ENCODE measurements at regions not wholly inside any gene's neighbourhood (a gene's known extent, or its start where the extent isn't known, plus 50 kb on each side); places are given as distances from the start of the nearest gene placed in this dataset.

GRCh38 chr20:60256811-60257210, 298.6 kb downstream of the CDH26 start:
- Histone ChIP-seq H3K4me1 (ENCODE audit: control insufficient read depth, insufficient read depth, low read length) (peaks cover 15% of the 10 kb centered on the region), H3K4me3 (ENCODE audit: low read length) (no peak overlapping the region), H3K27me3 (ENCODE audit: control insufficient read depth, insufficient read depth, low read length) (peaks cover 14% of the 10 kb centered on the region), H3K36me3 (ENCODE audit: insufficient read depth, low read length) (no peaks in the 10 kb centered on the region), H3K9me3 (replicated peaks; ENCODE audit: low read length) (no peaks in the 10 kb centered on the region), H3K4me2 (ENCODE audit: low read length) (no peak overlapping the region), H3K9ac (ENCODE audit: low read depth, low read length) (no peak overlapping the region)

GRCh38 chr20:60257671-60258070, 299.4 kb downstream of the CDH26 start:
- Histone ChIP-seq H3K9ac (ENCODE audit: low read depth, low read length) (no peak overlapping the region), H3K9me3 (replicated peaks; ENCODE audit: low read length) (no peaks in the 10 kb centered on the region), H3K27me3 (ENCODE audit: control insufficient read depth, insufficient read depth, low read length) (peaks cover 14% of the 10 kb centered on the region), H3K4me3 (ENCODE audit: low read length) (no peak overlapping the region), H3K4me2 (ENCODE audit: low read length) (no peak overlapping the region), H3K36me3 (ENCODE audit: insufficient read depth, low read length) (no peaks in the 10 kb centered on the region), H3K4me1 (ENCODE audit: control insufficient read depth, insufficient read depth, low read length) (peaks cover 15% of the 10 kb centered on the region)

GRCh38 chr20:60258255-60258863, 300.1 kb downstream of the CDH26 start:
- Histone ChIP-seq H3K27me3 (ENCODE audit: control insufficient read depth, insufficient read depth, low read length) (peaks cover 14% of the 10 kb centered on the region), H3K4me2 (ENCODE audit: low read length) (no peak overlapping the region), H3K9me3 (replicated peaks; ENCODE audit: low read length) (no peaks in the 10 kb centered on the region), H3K4me1 (ENCODE audit: control insufficient read depth, insufficient read depth, low read length) (peaks cover 15% of the 10 kb centered on the region), H3K4me3 (ENCODE audit: low read length) (no peak overlapping the region), H3K9ac (ENCODE audit: low read depth, low read length) (no peak overlapping the region), H3K36me3 (ENCODE audit: insufficient read depth, low read length) (no peaks in the 10 kb centered on the region)

GRCh38 chr20:60261333-60261732, 303.1 kb downstream of the CDH26 start:
- Histone ChIP-seq H3K9me3 (replicated peaks; ENCODE audit: low read length) (no peaks in the 10 kb centered on the region), H3K4me1 (ENCODE audit: control insufficient read depth, insufficient read depth, low read length) (no peaks in the 10 kb centered on the region), H3K4me2 (ENCODE audit: low read length) (no peak overlapping the region), H3K27me3 (ENCODE audit: control insufficient read depth, insufficient read depth, low read length) (peaks cover 34% of the 10 kb centered on the region), H3K9ac (ENCODE audit: low read depth, low read length) (no peak overlapping the region), H3K4me3 (ENCODE audit: low read length) (no peak overlapping the region), H3K36me3 (ENCODE audit: insufficient read depth, low read length) (no peaks in the 10 kb centered on the region)

GRCh38 chr20:60262967-60263603, 304.9 kb downstream of the CDH26 start:
- H3K4me3 ChIP-seq (ENCODE audit: low read length): no peak overlapping the region
- peaks cover 41% of the 10 kb centered on the region for H3K27me3 ChIP-seq (ENCODE audit: control insufficient read depth, insufficient read depth, low read length)
- H3K9me3 ChIP-seq (replicated peaks; ENCODE audit: low read length): no peaks in the 10 kb centered on the region
- H3K4me2 ChIP-seq (ENCODE audit: low read length): no peak overlapping the region
- no peaks in the 10 kb centered on the region for H3K4me1 ChIP-seq (ENCODE audit: control insufficient read depth, insufficient read depth, low read length)
- H3K9ac ChIP-seq (ENCODE audit: low read depth, low read length): no peak overlapping the region
- no peaks in the 10 kb centered on the region for H3K36me3 ChIP-seq (ENCODE audit: insufficient read depth, low read length)

- Histone ChIP-seq H3K27me3 (ENCODE audit: control insufficient read depth, insufficient read depth, low read length) (peaks cover 42% of the 10 kb centered on the region), H3K9ac (ENCODE audit: low read depth, low read length) (no peak overlapping the region), H3K4me1 (ENCODE audit: control insufficient read depth, insufficient read depth, low read length) (no peaks in the 10 kb centered on the region), H3K36me3 (ENCODE audit: insufficient read depth, low read length) (no peaks in the 10 kb centered on the region), H3K9me3 (replicated peaks; ENCODE audit: low read length) (no peaks in the 10 kb centered on the region), H3K4me2 (ENCODE audit: low read length) (no peak overlapping the region), H3K4me3 (ENCODE audit: low read length) (no peak overlapping the region)
Observed at GRCh38 chr20:60263725-60264709, 305.8 kb downstream of the CDH26 start.

- Histone ChIP-seq H3K9ac (ENCODE audit: low read depth, low read length) (no peak overlapping the region), H3K4me2 (ENCODE audit: low read length) (no peak overlapping the region), H3K36me3 (ENCODE audit: insufficient read depth, low read length) (no peaks in the 10 kb centered on the region), H3K4me3 (ENCODE audit: low read length) (no peak overlapping the region), H3K27me3 (ENCODE audit: control insufficient read depth, insufficient read depth, low read length) (peaks cover 45% of the 10 kb centered on the region), H3K4me1 (ENCODE audit: control insufficient read depth, insufficient read depth, low read length) (no peaks in the 10 kb centered on the region), H3K9me3 (replicated peaks; ENCODE audit: low read length) (no peaks in the 10 kb centered on the region)
Observed at GRCh38 chr20:60266177-60266823, 308.1 kb downstream of the CDH26 start.

- H3K4me3 ChIP-seq (ENCODE audit: low read length): no peak overlapping the region
- no peaks in the 10 kb centered on the region for H3K4me1 ChIP-seq (ENCODE audit: control insufficient read depth, insufficient read depth, low read length)
- H3K36me3 ChIP-seq (ENCODE audit: insufficient read depth, low read length): no peaks in the 10 kb centered on the region
- no peaks in the 10 kb centered on the region for H3K9me3 ChIP-seq (replicated peaks; ENCODE audit: low read length)
- peaks cover 54% of the 10 kb centered on the region for H3K27me3 ChIP-seq (ENCODE audit: control insufficient read depth, insufficient read depth, low read length)
- no peak overlapping the region for H3K4me2 ChIP-seq (ENCODE audit: low read length)
- H3K9ac ChIP-seq (ENCODE audit: low read depth, low read length): no peak overlapping the region
Observed at GRCh38 chr20:60268491-60268890, 310.3 kb downstream of the CDH26 start.

GRCh38 chr20:60269573-60270162, 311.4 kb downstream of the CDH26 start:
- Histone ChIP-seq H3K4me3 (ENCODE audit: low read length) (no peak overlapping the region), H3K27me3 (ENCODE audit: control insufficient read depth, insufficient read depth, low read length) (peaks cover 52% of the 10 kb centered on the region), H3K4me1 (ENCODE audit: control insufficient read depth, insufficient read depth, low read length) (no peaks in the 10 kb centered on the region), H3K9me3 (replicated peaks; ENCODE audit: low read length) (no peaks in the 10 kb centered on the region), H3K36me3 (ENCODE audit: insufficient read depth, low read length) (no peaks in the 10 kb centered on the region), H3K9ac (ENCODE audit: low read depth, low read length) (no peak overlapping the region), H3K4me2 (ENCODE audit: low read length) (no peak overlapping the region)

GRCh38 chr20:60270341-60270740, 312.1 kb downstream of the CDH26 start:
- Histone ChIP-seq H3K4me2 (ENCODE audit: low read length) (no peak overlapping the region), H3K36me3 (ENCODE audit: insufficient read depth, low read length) (no peaks in the 10 kb centered on the region), H3K4me1 (ENCODE audit: control insufficient read depth, insufficient read depth, low read length) (no peaks in the 10 kb centered on the region), H3K27me3 (ENCODE audit: control insufficient read depth, insufficient read depth, low read length) (peaks cover 53% of the 10 kb centered on the region), H3K9me3 (replicated peaks; ENCODE audit: low read length) (no peaks in the 10 kb centered on the region), H3K4me3 (ENCODE audit: low read length) (no peak overlapping the region), H3K9ac (ENCODE audit: low read depth, low read length) (no peak overlapping the region)

- Histone ChIP-seq H3K4me3 (ENCODE audit: low read length) (no peak overlapping the region), H3K4me1 (ENCODE audit: control insufficient read depth, insufficient read depth, low read length) (no peaks in the 10 kb centered on the region), H3K36me3 (ENCODE audit: insufficient read depth, low read length) (no peaks in the 10 kb centered on the region), H3K4me2 (ENCODE audit: low read length) (no peak overlapping the region), H3K9me3 (replicated peaks; ENCODE audit: low read length) (no peaks in the 10 kb centered on the region), H3K9ac (ENCODE audit: low read depth, low read length) (no peak overlapping the region), H3K27me3 (ENCODE audit: control insufficient read depth, insufficient read depth, low read length) (peaks cover 47% of the 10 kb centered on the region)
Observed at GRCh38 chr20:60271597-60271996, 313.4 kb downstream of the CDH26 start.
